ENCODE measurements at regions not wholly inside any gene's neighbourhood (a gene's known extent, or its start where the extent isn't known, plus 50 kb on each side); places are given as distances from the start of the nearest gene placed in this dataset.

DNA sequence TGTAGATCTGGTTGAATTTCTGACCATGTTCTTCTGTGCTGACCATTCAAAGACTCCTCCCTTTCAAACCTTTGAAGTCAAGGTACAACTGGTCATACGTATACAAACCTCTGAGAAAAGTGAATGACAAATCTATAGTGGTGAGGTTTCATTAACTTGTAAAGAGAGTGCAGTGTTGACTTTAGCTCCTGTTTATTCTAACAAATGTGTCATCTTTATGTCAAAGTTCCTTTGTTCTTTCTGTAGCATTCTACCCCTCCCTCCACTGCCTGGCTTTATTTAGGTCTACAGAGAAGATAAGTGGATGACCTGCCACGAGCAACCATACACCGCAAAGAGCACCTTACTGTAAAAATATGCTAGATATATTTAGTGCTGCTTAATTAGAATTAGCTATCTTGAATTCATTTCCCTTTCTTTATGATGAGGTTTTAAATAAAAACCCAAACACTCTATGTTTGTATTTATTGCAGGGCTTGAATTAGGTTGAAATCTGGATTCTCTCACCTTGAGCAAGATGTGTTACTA is 520.0 kb upstream of the CDH11 start:
- DNase-seq (ENCODE audit: low read depth, low spot score) (no peak), ATAC-seq (no peak)
- POLR2A ChIA-PET, result no interaction called here
- no peaks in the 10 kb centered on the region for H3K27me3 ChIP-seq (ENCODE audit: insufficient read depth, low read length)
- CTCF ChIA-PET, result no interaction called here
- no peak overlapping the region for H3K4me3 ChIP-seq (replicated peaks in 1 of 2; ENCODE audit: low read depth in 1 of 2, low read length in 2 of 2)
- no peaks in the 10 kb centered on the region for H3K79me2 ChIP-seq (ENCODE audit: insufficient read depth, low read length)
- intact Hi-C loops (cut with micrococcal nuclease), result no loop called here
- H2AFZ ChIP-seq (ENCODE audit: low read depth, low read length, poor library complexity, severe bottlenecking), result no peak overlapping the region
- H3K9me3 ChIP-seq (ENCODE audit: control insufficient read depth in 1 of 2, insufficient read depth in 1 of 2, low read depth in 1 of 2, low read length in 2 of 2), result no peaks in the 10 kb centered on the region
- H3K9me2 ChIP-seq (ENCODE audit: insufficient read depth), result no peaks in the 10 kb centered on the region
- no peak overlapping the region for H3K4me2 ChIP-seq (ENCODE audit: low read length)
- no peaks in the 10 kb centered on the region for H3K4me1 ChIP-seq (ENCODE audit: control insufficient read depth in 1 of 2, insufficient read depth in 2 of 2, low read length in 2 of 2)
- H3K27ac ChIP-seq (ENCODE audit: low read depth, low read length), result no peak overlapping the region
- no peaks in the 10 kb centered on the region for H4K20me1 ChIP-seq (ENCODE audit: insufficient read depth)
- no TSS peak for BruUV-seq (replicated peaks)
- no peak overlapping the region for H3K9ac ChIP-seq (ENCODE audit: low read length)
- H3K36me3 ChIP-seq (ENCODE audit: control insufficient read depth in 1 of 2, insufficient read depth in 2 of 2, low read length in 2 of 2), result no peaks in the 10 kb centered on the region
- TF ChIP-seq ATF3 (IDR thresholded peaks at IDR 0.05) (no peak), ZFX (IDR thresholded peaks at IDR 0.05) (no peak), POLR2A (IDR thresholded peaks at IDR 0.05; ENCODE audit: borderline replicate concordance, extremely low read depth, insufficient read depth, insufficient read length) (no peak), CTCF (IDR thresholded peaks at IDR 0.05 in 2 of 3, conservative IDR thresholded peaks at IDR 0.05 in 1 of 3; ENCODE audit: borderline replicate concordance in 1 of 3, insufficient read depth in 1 of 3, low read depth in 2 of 3, low read length in 2 of 3) (no peak), ZNF274 (IDR thresholded peaks at IDR 0.05; ENCODE audit: low read depth, low read length) (no peak), RAD21 (IDR thresholded peaks at IDR 0.05; ENCODE audit: low read depth) (no peak), SIN3A (IDR thresholded peaks at IDR 0.05; ENCODE audit: low read depth) (no peak)
- RAD21 ChIA-PET (ENCODE audit: low non-redundant PET in 1 of 2, low total read pairs in 2 of 2, uncharacterized antibody in 2 of 2, unreplicated experiment in 2 of 2), result no interaction called here

DNA sequence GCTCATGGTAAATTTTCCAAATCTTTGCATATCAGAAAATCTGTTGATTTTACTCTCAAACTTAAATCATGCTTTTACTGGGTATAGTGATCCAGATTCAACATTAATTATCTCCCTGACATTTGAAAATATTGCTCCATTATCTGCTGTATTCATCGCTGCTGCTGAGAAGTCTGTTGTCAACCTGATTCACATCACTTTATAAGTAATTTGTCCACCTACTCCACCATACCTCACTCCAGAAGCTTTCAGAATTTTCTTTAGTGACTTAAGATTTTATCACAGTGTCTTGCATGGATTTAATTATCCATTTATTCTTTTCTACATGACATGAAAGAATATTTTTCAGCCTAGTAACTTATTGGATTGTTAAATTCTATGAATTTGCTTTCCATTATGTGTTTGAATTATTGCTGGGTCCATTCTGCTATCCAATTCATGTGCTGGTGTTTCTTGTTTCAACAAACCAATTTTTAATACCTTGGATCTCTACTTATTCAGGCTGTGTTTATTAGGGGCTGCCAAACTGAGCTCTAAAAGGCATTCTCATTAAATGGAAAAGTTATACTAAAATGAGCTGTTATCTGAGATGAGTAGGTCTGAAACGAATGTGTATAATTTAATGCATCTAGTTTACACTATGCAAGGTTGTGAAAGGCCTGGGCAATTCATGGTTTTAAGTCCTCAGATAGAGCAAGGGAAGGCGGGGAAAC is 519.3 kb upstream of the CDH11 start:
- no peaks in the 10 kb centered on the region for H3K27me3 ChIP-seq (ENCODE audit: insufficient read depth, low read length)
- H3K9ac ChIP-seq (ENCODE audit: low read length), result no peak overlapping the region
- H3K36me3 ChIP-seq (ENCODE audit: control insufficient read depth in 1 of 2, insufficient read depth in 2 of 2, low read length in 2 of 2), result no peaks in the 10 kb centered on the region
- no peak overlapping the region for H2AFZ ChIP-seq (ENCODE audit: low read depth, low read length, poor library complexity, severe bottlenecking)
- no TSS peak for BruUV-seq (replicated peaks)
- no peaks in the 10 kb centered on the region; a peak in 1 of 4 replicates for H3K9me3 ChIP-seq (ENCODE audit: control insufficient read depth in 1 of 2, insufficient read depth in 1 of 2, low read depth in 1 of 2, low read length in 2 of 2)
- no peak overlapping the region for H3K4me3 ChIP-seq (replicated peaks in 1 of 2; ENCODE audit: low read depth in 1 of 2, low read length in 2 of 2)
- RAD21 ChIA-PET (ENCODE audit: low non-redundant PET in 1 of 2, low total read pairs in 2 of 2, uncharacterized antibody in 2 of 2, unreplicated experiment in 2 of 2), result no interaction called here
- TF ChIP-seq ATF3 (IDR thresholded peaks at IDR 0.05) (no peak), EGR1 (IDR thresholded peaks at IDR 0.05; ENCODE audit: low read depth) (no peak), TCF7L2 (IDR thresholded peaks at IDR 0.05; ENCODE audit: borderline replicate concordance, extremely low read depth, insufficient read depth, insufficient read length) (no peak), YY1 (IDR thresholded peaks at IDR 0.05; ENCODE audit: extremely low read depth, insufficient replicate concordance, low read depth, low read length) (no peak)
- no peaks in the 10 kb centered on the region for H3K79me2 ChIP-seq (ENCODE audit: insufficient read depth, low read length)
- no peaks in the 10 kb centered on the region for H3K4me1 ChIP-seq (ENCODE audit: control insufficient read depth in 1 of 2, insufficient read depth in 2 of 2, low read length in 2 of 2)
- H3K9me2 ChIP-seq (ENCODE audit: insufficient read depth), result no peaks in the 10 kb centered on the region
- H3K4me2 ChIP-seq (ENCODE audit: low read length), result no peak overlapping the region
- CTCF ChIA-PET, result no interaction called here
- H4K20me1 ChIP-seq (ENCODE audit: insufficient read depth), result no peaks in the 10 kb centered on the region
- DNase-seq (ENCODE audit: low read depth, low spot score) (no peak), ATAC-seq (no peak)
- H3K27ac ChIP-seq (ENCODE audit: low read depth, low read length), result no peak overlapping the region
- intact Hi-C loops (cut with micrococcal nuclease), result no loop called here
- POLR2A ChIA-PET, result no interaction called here
